ENCODE measurements at regions not wholly inside any gene's neighbourhood (a gene's known extent, or its start where the extent isn't known, plus 50 kb on each side); places are given as distances from the start of the nearest gene placed in this dataset.

- no peak overlapping the region for H3K4me3 ChIP-seq (ENCODE audit: low read length in 2 of 2)
- no peaks in the 10 kb centered on the region for H3K4me1 ChIP-seq (ENCODE audit: control insufficient read depth in 2 of 2, insufficient read depth in 2 of 2, low read length in 2 of 2)
- no peak overlapping the region for H3K27ac ChIP-seq (ENCODE audit: low read depth in 2 of 2, low read length in 2 of 2)
- no peaks in the 10 kb centered on the region for H3K36me3 ChIP-seq (ENCODE audit: control insufficient read depth in 2 of 2, insufficient read depth in 2 of 2, low read length in 2 of 2)
- H3K27me3 ChIP-seq (ENCODE audit: control insufficient read depth in 2 of 2, insufficient read depth in 2 of 2, low read length in 2 of 2) = peaks cover 0 to 3% of the 10 kb centered on the region in 2 donors
- no peak overlapping the region for H3K9ac ChIP-seq (ENCODE audit: low read depth in 1 of 2, low read length in 2 of 2)
- no peaks in the 10 kb centered on the region for H3K9me3 ChIP-seq (ENCODE audit: control insufficient read depth in 2 of 2, low read length in 2 of 2)
Measured at GRCh38 chr22:47292546-47293320, 530.3 kb downstream of the TBC1D22A start.

- Histone ChIP-seq H3K27me3 (ENCODE audit: control insufficient read depth in 2 of 2, insufficient read depth in 2 of 2, low read length in 2 of 2) (peaks cover 0 to 3% of the 10 kb centered on the region in 2 donors), H3K4me1 (ENCODE audit: control insufficient read depth in 2 of 2, insufficient read depth in 2 of 2, low read length in 2 of 2) (no peaks in the 10 kb centered on the region), H3K9me3 (ENCODE audit: control insufficient read depth in 2 of 2, low read length in 2 of 2) (no peaks in the 10 kb centered on the region), H3K4me3 (ENCODE audit: low read length in 2 of 2) (no peak overlapping the region), H3K9ac (ENCODE audit: low read depth in 1 of 2, low read length in 2 of 2) (no peak overlapping the region), H3K27ac (ENCODE audit: low read depth in 2 of 2, low read length in 2 of 2) (no peak overlapping the region), H3K36me3 (ENCODE audit: control insufficient read depth in 2 of 2, insufficient read depth in 2 of 2, low read length in 2 of 2) (no peaks in the 10 kb centered on the region)
Measured at GRCh38 chr22:47291565-47292495, 529.4 kb downstream of the TBC1D22A start.

GRCh38 chr22:47290706-47291430 is 528.4 kb downstream of the TBC1D22A start:
- no peak overlapping the region for H3K4me3 ChIP-seq (ENCODE audit: low read length in 2 of 2)
- no peak overlapping the region for H3K9ac ChIP-seq (ENCODE audit: low read depth in 1 of 2, low read length in 2 of 2)
- no peak overlapping the region for H3K27ac ChIP-seq (ENCODE audit: low read depth in 2 of 2, low read length in 2 of 2)
- H3K9me3 ChIP-seq (ENCODE audit: control insufficient read depth in 2 of 2, low read length in 2 of 2) = no peaks in the 10 kb centered on the region
- peaks cover 0 to 3% of the 10 kb centered on the region in 2 donors for H3K27me3 ChIP-seq (ENCODE audit: control insufficient read depth in 2 of 2, insufficient read depth in 2 of 2, low read length in 2 of 2)
- no peaks in the 10 kb centered on the region for H3K36me3 ChIP-seq (ENCODE audit: control insufficient read depth in 2 of 2, insufficient read depth in 2 of 2, low read length in 2 of 2)
- no peaks in the 10 kb centered on the region for H3K4me1 ChIP-seq (ENCODE audit: control insufficient read depth in 2 of 2, insufficient read depth in 2 of 2, low read length in 2 of 2)

GRCh38 chr22:47289336-47289985 is 527.0 kb downstream of the TBC1D22A start:
- H3K9me3 ChIP-seq (ENCODE audit: control insufficient read depth in 2 of 2, low read length in 2 of 2) = no peaks in the 10 kb centered on the region
- no peak overlapping the region for H3K4me3 ChIP-seq (ENCODE audit: low read length in 2 of 2)
- no peaks in the 10 kb centered on the region for H3K4me1 ChIP-seq (ENCODE audit: control insufficient read depth in 2 of 2, insufficient read depth in 2 of 2, low read length in 2 of 2)
- H3K27ac ChIP-seq (ENCODE audit: low read depth in 2 of 2, low read length in 2 of 2) = no peak overlapping the region
- H3K9ac ChIP-seq (ENCODE audit: low read depth in 1 of 2, low read length in 2 of 2) = no peak overlapping the region
- no peaks in the 10 kb centered on the region for H3K27me3 ChIP-seq (ENCODE audit: control insufficient read depth in 2 of 2, insufficient read depth in 2 of 2, low read length in 2 of 2)
- no peaks in the 10 kb centered on the region for H3K36me3 ChIP-seq (ENCODE audit: control insufficient read depth in 2 of 2, insufficient read depth in 2 of 2, low read length in 2 of 2)

GRCh38 chr22:47288680-47289079 is 526.2 kb downstream of the TBC1D22A start:
- Histone ChIP-seq H3K27me3 (ENCODE audit: control insufficient read depth in 2 of 2, insufficient read depth in 2 of 2, low read length in 2 of 2) (no peaks in the 10 kb centered on the region), H3K4me3 (ENCODE audit: low read length in 2 of 2) (no peak overlapping the region), H3K36me3 (ENCODE audit: control insufficient read depth in 2 of 2, insufficient read depth in 2 of 2, low read length in 2 of 2) (no peaks in the 10 kb centered on the region), H3K9ac (ENCODE audit: low read depth in 1 of 2, low read length in 2 of 2) (no peak overlapping the region), H3K9me3 (ENCODE audit: control insufficient read depth in 2 of 2, low read length in 2 of 2) (no peaks in the 10 kb centered on the region), H3K4me1 (ENCODE audit: control insufficient read depth in 2 of 2, insufficient read depth in 2 of 2, low read length in 2 of 2) (no peaks in the 10 kb centered on the region), H3K27ac (ENCODE audit: low read depth in 2 of 2, low read length in 2 of 2) (no peak overlapping the region)

- no peaks in the 10 kb centered on the region for H3K4me1 ChIP-seq (ENCODE audit: control insufficient read depth in 2 of 2, insufficient read depth in 2 of 2, low read length in 2 of 2)
- no peaks in the 10 kb centered on the region for H3K27me3 ChIP-seq (ENCODE audit: control insufficient read depth in 2 of 2, insufficient read depth in 2 of 2, low read length in 2 of 2)
- H3K27ac ChIP-seq (ENCODE audit: low read depth in 2 of 2, low read length in 2 of 2) = no peak overlapping the region
- no peaks in the 10 kb centered on the region for H3K36me3 ChIP-seq (ENCODE audit: control insufficient read depth in 2 of 2, insufficient read depth in 2 of 2, low read length in 2 of 2)
- no peak overlapping the region for H3K9ac ChIP-seq (ENCODE audit: low read depth in 1 of 2, low read length in 2 of 2)
- H3K4me3 ChIP-seq (ENCODE audit: low read length in 2 of 2) = no peak overlapping the region
- H3K9me3 ChIP-seq (ENCODE audit: control insufficient read depth in 2 of 2, low read length in 2 of 2) = no peaks in the 10 kb centered on the region
Measured at GRCh38 chr22:47287516-47287915, 525.1 kb downstream of the TBC1D22A start.

- no peak overlapping the region for H3K27ac ChIP-seq (ENCODE audit: low read depth in 2 of 2, low read length in 2 of 2)
- no peak overlapping the region for H3K9ac ChIP-seq (ENCODE audit: low read depth in 1 of 2, low read length in 2 of 2)
- no peaks in the 10 kb centered on the region for H3K27me3 ChIP-seq (ENCODE audit: control insufficient read depth in 2 of 2, insufficient read depth in 2 of 2, low read length in 2 of 2)
- H3K36me3 ChIP-seq (ENCODE audit: control insufficient read depth in 2 of 2, insufficient read depth in 2 of 2, low read length in 2 of 2) = no peaks in the 10 kb centered on the region
- no peaks in the 10 kb centered on the region for H3K9me3 ChIP-seq (ENCODE audit: control insufficient read depth in 2 of 2, low read length in 2 of 2)
- no peak overlapping the region for H3K4me3 ChIP-seq (ENCODE audit: low read length in 2 of 2)
- H3K4me1 ChIP-seq (ENCODE audit: control insufficient read depth in 2 of 2, insufficient read depth in 2 of 2, low read length in 2 of 2) = no peaks in the 10 kb centered on the region
Measured at GRCh38 chr22:47286590-47286989, 524.1 kb downstream of the TBC1D22A start.

GRCh38 chr22:47285981-47286380 is 523.5 kb downstream of the TBC1D22A start:
- H3K36me3 ChIP-seq (ENCODE audit: control insufficient read depth in 2 of 2, insufficient read depth in 2 of 2, low read length in 2 of 2) = no peaks in the 10 kb centered on the region
- no peaks in the 10 kb centered on the region for H3K4me1 ChIP-seq (ENCODE audit: control insufficient read depth in 2 of 2, insufficient read depth in 2 of 2, low read length in 2 of 2)
- H3K27ac ChIP-seq (ENCODE audit: low read depth in 2 of 2, low read length in 2 of 2) = no peak overlapping the region
- H3K4me3 ChIP-seq (ENCODE audit: low read length in 2 of 2) = no peak overlapping the region
- no peaks in the 10 kb centered on the region for H3K9me3 ChIP-seq (ENCODE audit: control insufficient read depth in 2 of 2, low read length in 2 of 2)
- no peak overlapping the region for H3K9ac ChIP-seq (ENCODE audit: low read depth in 1 of 2, low read length in 2 of 2)
- H3K27me3 ChIP-seq (ENCODE audit: control insufficient read depth in 2 of 2, insufficient read depth in 2 of 2, low read length in 2 of 2) = no peaks in the 10 kb centered on the region

GRCh38 chr22:47284822-47285221 is 522.4 kb downstream of the TBC1D22A start:
- H3K27ac ChIP-seq (ENCODE audit: low read depth in 2 of 2, low read length in 2 of 2) = no peak overlapping the region
- no peak overlapping the region for H3K9ac ChIP-seq (ENCODE audit: low read depth in 1 of 2, low read length in 2 of 2)
- no peaks in the 10 kb centered on the region for H3K4me1 ChIP-seq (ENCODE audit: control insufficient read depth in 2 of 2, insufficient read depth in 2 of 2, low read length in 2 of 2)
- H3K9me3 ChIP-seq (ENCODE audit: control insufficient read depth in 2 of 2, low read length in 2 of 2) = no peaks in the 10 kb centered on the region
- H3K36me3 ChIP-seq (ENCODE audit: control insufficient read depth in 2 of 2, insufficient read depth in 2 of 2, low read length in 2 of 2) = no peaks in the 10 kb centered on the region
- H3K27me3 ChIP-seq (ENCODE audit: control insufficient read depth in 2 of 2, insufficient read depth in 2 of 2, low read length in 2 of 2) = no peaks in the 10 kb centered on the region
- no peak overlapping the region for H3K4me3 ChIP-seq (ENCODE audit: low read length in 2 of 2)
